Erythroblast (primary cell): ENCODE measurements at regions not wholly inside any gene's neighbourhood (a gene's known extent, or its start where the extent isn't known, plus 50 kb on each side); places are given as distances from the start of the nearest gene placed in this dataset.

Experiments
- DNase-seq, 2 experiments: peaks; one replicate each; lab custom pipeline; 2025; lab: John Stamatoyannopoulos, UW
- GATA1 ChIP-seq: IDR thresholded peaks from 2 replicates; pipeline ENCODE4 v1.6.1; 2011; ENCODE audit warnings: low read depth, mild to moderate bottlenecking, control low read depth, low read length, moderate library complexity
- POLR2A ChIP-seq: IDR thresholded peaks from 2 replicates; pipeline ENCODE4 v1.6.1; 2011; ENCODE audit warnings: mild to moderate bottlenecking, low read length

DNA sequence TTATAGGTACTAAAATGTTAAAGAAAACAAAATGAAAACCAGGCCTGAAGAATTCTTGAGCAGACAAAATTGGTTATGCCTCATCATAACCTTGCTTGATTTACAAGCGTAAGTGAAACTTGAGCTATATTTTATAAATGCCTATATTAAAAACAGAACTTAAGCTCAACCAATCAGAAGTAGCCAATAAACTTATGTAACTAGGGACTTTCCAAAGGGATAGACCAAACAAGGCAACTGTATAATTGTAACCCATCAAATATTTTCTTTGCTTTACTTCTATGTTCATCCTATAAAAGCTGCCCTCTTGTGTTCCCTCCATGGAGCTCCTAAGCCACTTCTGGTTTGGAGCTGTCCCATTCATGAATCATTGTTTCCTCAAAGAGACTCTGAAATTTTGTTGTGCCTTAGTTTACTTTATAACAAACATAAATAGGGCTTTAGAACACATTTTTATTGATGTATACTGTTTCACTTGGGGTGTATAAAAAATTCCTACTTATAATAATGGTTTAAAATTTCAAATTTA is 101.6 kb upstream of the CARMIL1 start:
- no peak for DNase-seq
- no peak for TF ChIP-seq GATA1
- no peak for TF ChIP-seq POLR2A

DNA sequence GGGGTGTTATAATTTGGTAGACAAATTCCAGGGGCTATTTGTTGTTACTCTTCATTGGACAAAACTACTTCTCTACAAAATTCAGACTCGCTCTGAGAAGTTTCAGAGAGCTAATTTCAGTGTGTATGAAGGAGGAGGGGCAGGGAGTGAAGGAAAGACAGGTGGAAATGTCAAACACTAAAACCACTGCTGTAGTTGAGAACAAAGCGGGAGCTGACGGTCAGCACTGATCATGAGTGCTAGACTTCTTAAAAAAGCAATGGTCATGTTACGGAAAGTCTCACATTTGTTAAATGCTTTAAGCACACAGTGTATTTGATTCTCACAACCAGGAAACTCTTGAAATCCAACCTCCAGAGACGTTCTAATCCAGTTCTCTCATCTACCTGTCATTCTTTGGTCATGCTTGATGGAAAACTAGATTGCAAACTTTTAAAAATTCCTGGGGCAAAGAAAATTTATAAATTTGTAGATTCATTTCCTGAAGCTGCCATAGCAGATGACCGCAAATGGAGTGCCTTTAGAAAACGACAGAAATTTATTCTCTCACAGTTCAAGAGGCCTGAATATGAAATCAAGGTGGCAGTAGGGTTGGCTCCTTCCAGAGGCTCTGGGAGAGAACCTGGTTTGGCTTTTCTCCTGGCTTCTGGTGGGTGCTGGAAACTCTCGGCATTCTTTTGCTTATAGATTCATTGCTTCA is 100.7 kb upstream of the CARMIL1 start:
- DNase-seq, result no peak
- no peak for TF ChIP-seq GATA1
- no peak for TF ChIP-seq POLR2A

GRCh38 chr6:25179051-25179778 is 100.0 kb upstream of the CARMIL1 start:
- DNase-seq, result no peak

GRCh38 chr6:25180630-25181349 is 98.4 kb upstream of the CARMIL1 start:
- DNase-seq, result no peak
- TF ChIP-seq GATA1 (no peak), POLR2A (no peak)

More at GRCh38 chr6:25179051-25179778, 100.0 kb upstream of the CARMIL1 start:
- no peak for TF ChIP-seq POLR2A
- TF ChIP-seq GATA1, result no peak

DNA sequence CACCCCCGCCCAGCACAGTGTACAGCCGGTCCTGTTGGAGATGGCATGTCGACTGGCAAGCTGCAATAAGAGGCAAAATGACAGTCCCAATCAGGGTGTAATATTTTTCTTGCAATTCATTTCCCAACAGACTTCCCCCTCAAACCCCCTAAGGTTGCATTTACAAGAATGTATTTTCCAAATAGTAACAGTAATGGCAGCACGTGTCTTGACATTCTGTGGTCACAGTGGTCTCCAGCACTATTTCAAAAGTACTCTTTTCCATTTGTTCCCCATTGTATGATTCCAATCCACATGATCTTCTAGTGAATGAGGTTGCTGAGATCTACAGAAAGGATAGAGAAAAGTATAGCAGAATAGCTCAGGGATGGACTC is 97.8 kb upstream of the CARMIL1 start:
- TF ChIP-seq GATA1, result no peak
- no peak for DNase-seq

DNA sequence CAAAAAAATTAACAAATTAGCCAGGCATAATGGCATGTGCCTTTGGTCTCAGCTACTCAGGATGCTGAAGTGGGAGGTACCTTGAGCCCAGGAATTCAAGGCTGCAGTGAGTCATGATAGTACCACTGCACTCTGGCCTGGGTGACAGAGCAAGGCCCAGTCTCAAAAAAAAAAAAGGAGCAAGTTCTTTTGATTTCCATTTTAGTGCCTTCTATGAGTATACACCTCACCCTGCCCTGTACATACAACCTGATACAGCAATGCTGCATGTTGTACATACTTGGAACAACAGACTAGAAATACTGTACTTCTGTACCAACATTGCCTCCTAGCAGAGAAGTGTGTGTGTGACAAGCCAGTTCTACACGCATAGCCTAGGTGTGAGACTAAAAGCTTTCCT is 97.3 kb upstream of the CARMIL1 start:
- no peak for DNase-seq
- no peak for TF ChIP-seq GATA1
- no peak for TF ChIP-seq POLR2A

DNA sequence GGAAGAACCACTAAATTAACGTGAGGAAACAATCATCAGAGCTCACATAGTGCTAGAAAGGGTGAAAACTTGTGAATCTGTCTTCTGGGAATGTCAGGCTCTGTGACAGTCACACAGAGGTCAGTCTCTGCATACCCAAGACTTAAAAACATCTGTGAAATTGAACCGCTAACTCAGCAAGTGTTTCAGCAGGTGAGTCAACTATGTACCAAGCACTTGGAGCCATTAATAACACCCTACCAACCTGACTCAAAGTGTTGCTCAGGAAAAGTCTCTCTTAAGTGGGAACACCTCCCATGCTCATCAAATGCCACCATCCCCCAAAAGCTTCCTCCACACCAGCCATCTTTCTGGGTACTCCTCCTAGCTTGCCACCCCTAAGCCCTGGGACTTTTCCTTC is 92.3 kb upstream of the CARMIL1 start:
- no peak for TF ChIP-seq GATA1
- no peak for TF ChIP-seq POLR2A

DNA sequence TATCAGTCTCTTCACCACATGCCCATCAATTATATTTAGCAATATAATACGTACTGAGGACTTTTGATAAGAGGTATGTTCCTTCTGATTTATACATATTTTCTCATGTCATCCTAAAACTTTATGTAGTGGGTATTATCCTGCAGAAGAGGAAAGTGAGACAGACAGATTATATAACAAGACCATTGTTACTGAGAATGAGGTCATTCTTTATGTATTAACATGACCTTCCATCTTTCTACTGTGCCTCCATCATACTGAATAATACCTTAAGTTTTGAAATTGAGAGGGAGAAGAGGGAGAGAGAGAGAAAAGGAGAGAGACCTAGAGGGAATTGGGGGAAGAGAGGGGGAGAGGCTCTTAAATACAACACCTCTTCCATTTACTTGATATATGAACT is 90.9 kb upstream of the CARMIL1 start:
- DNase-seq, result no peak
- no peak for TF ChIP-seq POLR2A
- TF ChIP-seq GATA1, result no peak

More for the DNA sequence above, 92.3 kb upstream of the CARMIL1 start:
- DNase-seq, result no peak

- DNase-seq, result no peak
- TF ChIP-seq GATA1 (no peak), POLR2A (no peak)
Measured at GRCh38 chr6:25192590-25193459, 86.3 kb upstream of the CARMIL1 start.

DNA sequence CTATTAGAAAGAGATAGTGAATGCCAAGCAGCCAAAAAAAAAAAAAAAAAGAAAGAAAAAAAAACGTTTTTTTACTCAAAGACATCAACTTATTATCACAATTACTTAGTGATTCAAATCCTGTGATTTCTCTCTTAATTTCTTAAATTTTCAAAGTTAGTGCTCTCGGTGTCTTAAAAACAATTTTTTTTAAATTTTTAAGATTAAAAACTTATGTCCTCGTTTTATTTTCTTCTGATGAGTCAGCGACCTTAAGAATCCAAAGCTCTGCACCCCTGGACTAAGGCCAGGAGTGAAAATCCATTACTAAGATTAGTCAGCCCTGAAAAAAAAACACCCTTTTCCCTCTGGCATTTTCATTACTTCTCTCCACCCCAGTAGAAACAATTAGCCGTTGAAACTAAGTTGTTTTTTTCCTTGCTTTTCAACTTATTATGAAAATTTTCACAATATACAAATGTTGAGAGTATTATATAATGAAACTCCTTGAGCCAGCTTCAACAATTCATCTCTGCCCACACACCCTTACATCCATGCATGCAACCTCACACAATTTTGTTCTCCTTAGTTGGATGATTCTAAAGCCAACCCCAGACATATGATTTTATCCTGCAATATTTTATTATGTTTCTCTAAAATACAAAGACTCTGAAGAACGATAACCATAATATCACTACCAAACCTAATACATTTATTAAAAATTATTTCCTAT is 85.6 kb upstream of the CARMIL1 start:
- TF ChIP-seq GATA1 (no peak), POLR2A (no peak)
- DNase-seq, result no peak

- no peak for DNase-seq
Measured at GRCh38 chr6:25194172-25194678, 84.9 kb upstream of the CARMIL1 start.

DNA sequence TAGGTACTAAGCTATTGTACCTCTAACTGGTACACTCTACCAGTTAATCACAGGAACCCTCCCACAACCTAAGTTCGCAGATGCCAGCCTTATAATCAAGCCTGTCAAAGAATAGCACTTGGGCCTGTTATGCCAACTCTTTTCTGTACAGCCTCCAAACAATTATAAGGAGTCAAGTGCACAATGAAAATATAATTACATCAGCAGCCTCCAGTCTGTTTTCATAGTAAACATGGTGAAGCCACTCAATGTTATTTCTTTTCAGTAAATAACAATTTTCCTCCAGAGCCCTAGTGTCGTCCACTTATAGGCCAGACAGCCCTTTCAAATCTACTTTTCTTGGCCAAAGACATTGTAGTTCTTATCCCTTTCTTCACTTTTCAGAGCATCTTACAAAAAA is 82.7 kb upstream of the CARMIL1 start:
- TF ChIP-seq POLR2A (no peak), GATA1 (no peak)

More at GRCh38 chr6:25194172-25194678, 84.9 kb upstream of the CARMIL1 start:
- no peak for TF ChIP-seq POLR2A
- TF ChIP-seq GATA1, result no peak

More for the DNA sequence above, 82.7 kb upstream of the CARMIL1 start:
- DNase-seq, result no peak
